ENCODE measurements at regions not wholly inside any gene's neighbourhood (a gene's known extent, or its start where the extent isn't known, plus 50 kb on each side); places are given as distances from the start of the nearest gene placed in this dataset.
A peak's percentile ranks its signal among the peaks of the same experiment; 100 is the strongest.

GRCh38 chr15:62781081-62781497 is 261.5 kb upstream of the TPM1 start:
- Histone ChIP-seq H3K4me2 (ENCODE audit: control insufficient read depth, extremely low read depth, insufficient read depth, low read depth, low read length) (no peak overlapping the region), H3K9me1 (ENCODE audit: control insufficient read depth, extremely low read depth, insufficient read depth, low read length) (no peaks in the 10 kb centered on the region), H3K79me2 (ENCODE audit: control insufficient read depth, insufficient read depth, low read length) (no peaks in the 10 kb centered on the region), H3K27ac (ENCODE audit: control insufficient read depth, insufficient read depth, low read length) (no peak overlapping the region), H3K9ac (ENCODE audit: control insufficient read depth, extremely low read depth, insufficient read depth, low read length) (no peak overlapping the region), H3K4me3 (ENCODE audit: control insufficient read depth in 2 of 3, extremely low read depth in 1 of 3, insufficient read depth in 2 of 3, low read depth in 1 of 3, low read length in 3 of 3) (no peak overlapping the region), H4K20me1 (ENCODE audit: control insufficient read depth, extremely low read depth, insufficient read depth, low read length) (no peaks in the 10 kb centered on the region), H3K27me3 (ENCODE audit: control insufficient read depth, extremely low read depth, insufficient read depth, low read length) (no peaks in the 10 kb centered on the region), H3K9me3 (ENCODE audit: control insufficient read depth, low read depth, low read length) (no peaks in the 10 kb centered on the region), H2AFZ (ENCODE audit: control insufficient read depth, low read length) (no peak overlapping the region), H3K4me1 (ENCODE audit: control insufficient read depth, extremely low read depth, insufficient read depth, low read length) (peaks cover 7% of the 10 kb centered on the region), H3K36me3 (ENCODE audit: control insufficient read depth in 2 of 2, extremely low read depth in 1 of 2, insufficient read depth in 2 of 2, low read length in 2 of 2) (peaks cover 0 to 19% of the 10 kb centered on the region in 2 experiments)
- FAIRE-seq (no peak), DNase-seq (ENCODE audit: low read depth, low spot score) (no peak)
- dilution Hi-C loops (cut with MboI; ENCODE audit: extremely low pct_ligation_motif_present, low sequenced_read_pairs) = no loop called here
- TF ChIP-seq CTCF (optimal IDR thresholded peaks at IDR 0.05 in 1 of 3, IDR thresholded peaks at IDR 0.05 in 1 of 3, conservative IDR thresholded peaks at IDR 0.05 in 1 of 3; ENCODE audit: extremely low read depth in 1 of 3, insufficient read depth in 2 of 3, low read length in 3 of 3) (no peak), EZH2 (IDR thresholded peaks at IDR 0.05; ENCODE audit: low read length) (no peak)

- H3K9me3 ChIP-seq (ENCODE audit: control insufficient read depth, low read depth, low read length) = no peaks in the 10 kb centered on the region
- H3K27me3 ChIP-seq (ENCODE audit: control insufficient read depth, extremely low read depth, insufficient read depth, low read length) = no peaks in the 10 kb centered on the region
- H4K20me1 ChIP-seq (ENCODE audit: control insufficient read depth, extremely low read depth, insufficient read depth, low read length) = no peaks in the 10 kb centered on the region
- DNase-seq (ENCODE audit: low read depth, low spot score) = no peak
- no peak overlapping the region for H2AFZ ChIP-seq (ENCODE audit: control insufficient read depth, low read length)
- H3K27ac ChIP-seq (ENCODE audit: control insufficient read depth, insufficient read depth, low read length) = no peak overlapping the region
- no peaks in the 10 kb centered on the region for H3K79me2 ChIP-seq (ENCODE audit: control insufficient read depth, insufficient read depth, low read length)
- no peak overlapping the region for H3K4me2 ChIP-seq (ENCODE audit: control insufficient read depth, extremely low read depth, insufficient read depth, low read depth, low read length)
- H3K9ac ChIP-seq (ENCODE audit: control insufficient read depth, extremely low read depth, insufficient read depth, low read length) = no peak overlapping the region
- H3K4me3 ChIP-seq (ENCODE audit: control insufficient read depth in 2 of 3, extremely low read depth in 1 of 3, insufficient read depth in 2 of 3, low read depth in 1 of 3, low read length in 3 of 3) = no peak overlapping the region
- FAIRE-seq = peak; percentile 92
- TF ChIP-seq CTCF (optimal IDR thresholded peaks at IDR 0.05 in 1 of 3, IDR thresholded peaks at IDR 0.05 in 1 of 3, conservative IDR thresholded peaks at IDR 0.05 in 1 of 3; ENCODE audit: extremely low read depth in 1 of 3, insufficient read depth in 2 of 3, low read length in 3 of 3) = peak; percentile 62 to 89 (median 85)
- no peak for TF ChIP-seq EZH2 (IDR thresholded peaks at IDR 0.05; ENCODE audit: low read length)
- dilution Hi-C loops (cut with MboI; ENCODE audit: extremely low pct_ligation_motif_present, low sequenced_read_pairs) = no loop called here
- peaks cover 0 to 16% of the 10 kb centered on the region in 2 experiments for H3K36me3 ChIP-seq (ENCODE audit: control insufficient read depth in 2 of 2, extremely low read depth in 1 of 2, insufficient read depth in 2 of 2, low read length in 2 of 2)
- peaks cover 7% of the 10 kb centered on the region for H3K4me1 ChIP-seq (ENCODE audit: control insufficient read depth, extremely low read depth, insufficient read depth, low read length)
- no peaks in the 10 kb centered on the region for H3K9me1 ChIP-seq (ENCODE audit: control insufficient read depth, extremely low read depth, insufficient read depth, low read length)
These were observed 260.3 kb upstream of the TPM1 start for GRCh38 chr15:62782071-62782841.

Data from keratinocyte (primary cell).